NCI-H748 treated with DMSO at 0.1 percent for 48 hours (cell line): ENCODE measurements at regions not wholly inside any gene's neighbourhood (a gene's known extent, or its start where the extent isn't known, plus 50 kb on each side); places are given as distances from the start of the nearest gene placed in this dataset.

Source experiments
- DNase-seq: peaks from one replicate; lab custom pipeline; 2025; lab: John Stamatoyannopoulos, UW

DNA sequence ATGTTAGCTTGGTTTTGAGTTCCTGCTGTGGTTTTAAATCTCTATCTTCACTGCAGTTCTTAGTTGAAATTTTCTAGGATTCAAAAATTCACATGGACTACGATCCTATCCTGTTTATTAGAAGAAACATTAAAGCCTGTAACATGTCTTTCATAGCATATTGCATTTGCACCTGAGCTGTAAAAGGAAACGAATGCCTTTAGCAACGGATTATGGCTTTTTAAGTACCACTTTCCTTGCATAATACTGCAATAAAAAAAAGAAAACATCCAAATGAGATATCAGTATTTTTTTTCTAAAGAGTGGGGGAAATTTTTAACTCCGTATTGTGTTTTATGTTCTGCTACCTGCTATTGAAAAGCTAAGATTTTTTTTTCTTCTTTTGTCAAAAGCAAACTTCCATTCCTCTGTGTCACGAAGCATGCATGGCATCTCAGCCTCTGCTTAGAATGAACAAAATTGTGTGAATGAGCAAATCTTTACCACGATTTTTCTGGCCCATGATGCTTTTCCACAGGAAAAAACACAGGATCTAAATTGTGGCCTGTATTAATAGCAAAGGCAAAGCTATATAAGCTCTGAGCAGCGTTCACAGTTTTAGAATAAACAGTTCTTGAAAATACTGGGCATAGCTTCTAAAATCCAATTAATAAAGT is 110.0 kb upstream of the CDIN1 start:
- DNase-seq, result no peak

DNA sequence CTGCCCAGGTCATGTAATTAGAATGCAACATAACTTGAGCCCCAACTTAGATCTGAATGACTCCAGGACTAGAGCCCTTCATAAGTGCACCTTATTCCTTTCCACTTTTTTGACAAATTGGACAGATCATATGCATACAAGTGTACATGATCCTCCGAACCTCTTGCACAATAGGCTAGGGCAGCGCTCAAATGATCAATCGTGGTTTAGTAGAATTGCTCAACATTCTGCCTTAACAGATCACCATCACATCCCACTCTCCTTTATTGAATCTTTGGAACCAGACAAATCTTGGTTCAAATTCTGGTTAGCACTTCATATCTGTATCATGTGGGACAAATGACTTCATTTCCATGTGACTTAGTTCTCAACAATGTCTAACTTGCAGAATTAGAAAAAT is 106.8 kb upstream of the CDIN1 start:
- no peak for DNase-seq

DNA sequence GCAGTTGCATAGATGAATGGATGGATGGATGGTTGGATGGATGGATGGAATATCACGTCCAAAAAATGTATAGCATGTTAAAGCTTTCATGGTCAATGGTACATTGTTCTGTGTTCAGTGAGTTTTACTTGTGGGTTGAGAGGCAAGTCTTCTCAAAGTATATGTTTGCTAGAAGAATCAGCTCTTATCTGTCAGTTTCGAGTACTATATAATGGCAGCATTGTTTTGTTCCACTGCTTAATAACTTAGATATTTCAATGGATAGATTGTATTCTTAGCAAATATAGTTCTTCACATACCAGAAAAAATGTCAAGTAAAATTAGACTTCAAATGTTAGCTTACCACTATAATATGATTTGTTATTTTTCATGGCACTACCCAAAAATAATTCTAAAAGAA is 100.9 kb upstream of the CDIN1 start:
- no peak for DNase-seq

DNA sequence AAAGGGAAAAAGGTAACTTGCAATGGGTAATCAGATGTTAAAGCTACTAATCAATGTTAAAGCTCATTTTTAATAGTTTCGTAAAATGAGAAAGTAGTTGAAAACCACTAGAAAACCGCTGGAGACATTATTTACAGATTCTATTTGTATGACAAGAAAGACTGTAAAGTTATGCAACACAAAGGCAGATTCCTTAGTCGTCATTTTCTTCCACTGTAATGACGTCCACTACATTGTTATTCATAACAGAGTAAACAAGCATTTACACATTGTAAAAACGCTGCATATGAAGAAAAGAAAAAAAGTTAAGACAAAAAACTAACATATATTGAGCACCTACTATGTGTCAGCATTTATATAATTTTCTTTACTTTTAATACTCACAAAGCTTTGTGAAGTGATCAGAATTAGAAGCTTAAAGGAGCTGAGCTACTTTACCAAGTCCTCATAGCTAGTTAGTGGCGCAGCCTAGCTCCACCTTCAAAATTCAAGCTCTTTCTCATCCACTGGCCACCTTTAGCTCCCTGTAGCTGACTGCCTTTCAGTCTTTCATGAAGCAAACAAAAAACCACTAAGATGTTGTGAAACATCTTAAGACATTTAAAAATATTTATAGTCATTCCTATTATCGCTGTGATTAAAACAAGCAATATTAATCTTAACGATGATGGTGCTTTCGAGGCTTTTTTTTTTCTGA is 100.1 kb upstream of the CDIN1 start:
- no peak for DNase-seq

DNA sequence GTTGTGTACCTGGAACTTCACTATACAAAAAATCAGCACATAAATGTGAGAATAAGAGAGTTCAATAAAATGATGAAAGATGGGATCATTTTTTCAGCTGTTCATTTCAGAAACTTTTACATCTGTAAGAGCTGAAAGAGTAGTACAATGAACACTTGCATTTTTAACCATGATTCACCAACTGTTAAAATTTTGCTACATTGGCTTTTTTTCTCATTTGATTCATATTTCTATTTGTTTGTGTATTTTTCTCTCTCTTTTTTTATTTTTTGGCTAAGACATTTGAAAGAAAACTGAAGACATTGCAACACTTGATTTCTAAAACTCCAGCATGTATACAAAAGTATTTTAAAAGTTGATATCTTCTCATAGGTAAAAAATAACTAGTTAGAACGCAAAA is 98.3 kb upstream of the CDIN1 start:
- no peak for DNase-seq

DNA sequence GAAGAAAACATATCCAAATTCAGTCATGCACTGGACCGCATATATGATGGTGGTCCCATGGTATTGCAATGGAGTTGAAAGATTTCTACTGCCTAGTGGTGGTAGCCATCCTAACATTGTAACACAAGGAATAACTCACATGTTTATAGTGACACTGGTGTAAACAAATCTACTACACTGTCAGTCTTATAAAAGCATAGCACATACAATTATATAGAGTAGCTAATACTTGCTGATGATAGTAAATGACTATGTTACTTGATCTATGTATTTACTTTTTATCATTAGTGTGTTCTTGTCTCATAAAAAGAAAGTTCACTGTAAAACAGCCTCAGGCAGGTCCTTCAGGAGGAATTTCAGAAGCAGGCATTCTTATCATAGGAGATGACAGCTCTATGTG is 96.0 kb upstream of the CDIN1 start:
- no peak for DNase-seq

DNA sequence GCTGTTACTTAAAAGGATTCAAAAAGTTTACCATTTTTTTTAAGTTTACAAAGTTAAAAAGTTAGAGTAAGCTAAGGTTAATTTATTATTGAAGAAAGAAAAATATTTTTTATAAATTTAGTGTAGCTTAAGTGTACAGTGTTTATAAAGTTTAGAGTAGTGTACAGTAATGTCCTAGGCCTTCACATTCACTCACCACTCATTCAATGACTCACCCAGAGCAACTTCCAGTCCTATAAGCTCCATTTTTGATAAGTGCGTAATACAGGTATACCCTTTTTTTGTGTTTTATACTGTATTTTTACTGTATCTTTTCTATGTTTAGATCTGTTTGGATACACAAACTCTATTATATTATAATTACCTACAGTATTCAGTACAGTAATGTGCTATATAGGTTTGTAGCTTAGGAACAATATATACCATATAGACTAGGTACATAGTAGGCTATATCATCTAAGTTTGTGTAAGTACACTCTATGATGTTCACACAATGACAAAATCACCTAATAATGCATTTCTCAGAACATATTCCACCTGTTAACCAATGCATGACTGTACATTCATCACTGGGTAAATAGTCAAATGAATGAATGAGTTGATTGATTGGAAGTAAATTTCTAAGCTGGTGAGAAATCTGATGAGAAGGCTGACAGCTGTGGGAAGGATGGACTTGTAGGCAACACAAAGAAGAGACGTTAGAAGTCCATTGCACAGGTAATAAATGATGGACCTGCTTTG is 95.2 kb upstream of the CDIN1 start:
- no peak for DNase-seq

DNA sequence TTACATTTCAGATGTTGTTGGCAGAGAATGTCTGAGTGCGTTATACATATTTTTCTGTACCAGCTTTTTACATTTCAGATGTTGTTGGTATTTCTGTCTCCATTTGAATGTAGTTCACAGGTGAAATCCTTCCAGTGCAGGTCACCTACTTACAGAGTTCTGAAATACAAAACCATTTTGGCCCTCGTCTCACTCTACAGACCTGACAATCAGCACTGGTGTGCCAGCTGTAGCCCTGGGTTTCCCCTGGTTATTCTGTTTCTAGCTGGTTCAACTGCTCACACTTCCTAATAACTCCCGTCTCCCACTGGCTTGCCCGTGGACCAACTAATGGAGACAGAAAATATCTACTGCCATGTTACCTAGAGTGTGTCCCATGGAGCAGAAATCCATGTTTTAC is 87.5 kb upstream of the CDIN1 start:
- DNase-seq, result no peak

DNA sequence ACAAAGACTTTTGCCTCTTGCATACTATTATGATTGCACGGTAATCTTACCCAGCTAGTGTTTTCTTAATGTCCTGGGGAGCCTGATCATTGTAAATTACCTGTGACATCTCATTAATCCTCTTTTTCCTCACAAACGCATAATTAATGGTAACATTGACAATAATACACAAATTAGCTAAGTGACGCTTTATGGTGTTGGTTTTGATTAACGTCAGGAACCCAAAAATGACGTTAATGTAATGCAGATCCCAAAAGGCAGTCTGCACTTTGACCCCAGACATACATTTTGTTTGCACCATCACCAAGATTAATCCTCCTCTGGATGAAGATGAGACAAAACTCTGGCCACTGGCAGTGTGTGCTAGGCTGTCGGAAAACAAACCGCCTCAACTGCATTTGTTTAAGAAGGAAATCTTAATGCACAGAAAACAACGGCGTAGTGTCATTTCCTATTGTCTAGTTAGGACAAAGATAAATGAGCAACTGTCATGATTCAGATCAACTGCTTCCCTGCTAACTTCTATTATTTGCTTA is 83.9 kb upstream of the CDIN1 start:
- DNase-seq, result no peak

DNA sequence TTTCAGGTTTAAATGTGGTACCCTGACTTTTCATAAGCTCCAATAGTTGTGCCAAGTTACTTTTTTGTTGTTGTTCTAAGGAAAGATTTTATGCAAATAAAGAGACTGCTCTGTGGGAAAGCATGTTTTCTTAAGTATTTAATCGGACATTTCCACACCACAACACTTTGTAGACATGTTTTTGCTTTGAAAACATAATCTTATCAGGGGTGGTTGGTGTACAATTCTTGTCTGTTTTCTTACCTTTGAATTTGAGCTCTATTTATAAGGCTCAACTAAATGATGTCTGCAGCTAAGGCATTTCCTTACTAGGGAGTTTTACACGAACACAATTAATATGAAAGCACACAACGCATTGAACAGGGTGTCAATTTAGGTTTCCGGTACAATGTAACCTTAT is 81.5 kb upstream of the CDIN1 start:
- no peak for DNase-seq

DNA sequence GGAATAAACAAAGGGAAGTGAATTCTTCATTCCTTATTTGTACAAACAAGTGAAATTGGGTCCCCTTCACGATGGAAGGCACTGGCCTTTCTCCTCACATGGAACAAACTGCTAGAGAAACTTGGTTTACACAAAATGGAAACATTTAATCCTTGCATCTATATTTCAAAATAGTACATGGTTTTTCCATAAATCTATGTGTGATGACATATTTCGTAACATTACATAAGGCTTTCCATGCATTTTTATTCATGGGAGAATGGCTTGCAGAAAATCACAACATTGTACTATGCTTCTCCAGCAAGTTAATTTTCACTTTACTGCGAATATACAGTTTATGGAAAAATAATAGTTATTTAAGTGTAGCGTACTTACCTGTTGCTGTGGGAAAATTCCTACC is 81.0 kb upstream of the CDIN1 start:
- DNase-seq, result no peak

DNA sequence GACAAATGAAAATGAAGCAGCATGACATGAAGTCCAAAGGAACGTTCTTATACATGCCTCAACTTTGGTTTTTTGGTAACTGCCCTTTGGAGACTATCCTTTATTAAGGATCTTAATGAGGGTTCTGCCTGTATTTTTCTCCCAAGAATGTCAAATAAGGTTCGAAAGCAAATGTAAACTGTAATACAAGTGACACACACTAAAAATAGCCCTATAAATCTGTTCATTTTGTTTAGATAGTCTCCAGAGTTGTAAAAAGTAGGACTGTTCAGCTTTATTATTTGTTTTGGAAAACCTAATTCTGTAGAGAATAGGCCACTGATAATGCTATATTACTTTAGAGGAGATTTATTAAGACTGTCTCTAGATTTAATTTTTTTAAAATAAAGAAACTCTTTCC is 80.5 kb upstream of the CDIN1 start:
- no peak for DNase-seq

DNA sequence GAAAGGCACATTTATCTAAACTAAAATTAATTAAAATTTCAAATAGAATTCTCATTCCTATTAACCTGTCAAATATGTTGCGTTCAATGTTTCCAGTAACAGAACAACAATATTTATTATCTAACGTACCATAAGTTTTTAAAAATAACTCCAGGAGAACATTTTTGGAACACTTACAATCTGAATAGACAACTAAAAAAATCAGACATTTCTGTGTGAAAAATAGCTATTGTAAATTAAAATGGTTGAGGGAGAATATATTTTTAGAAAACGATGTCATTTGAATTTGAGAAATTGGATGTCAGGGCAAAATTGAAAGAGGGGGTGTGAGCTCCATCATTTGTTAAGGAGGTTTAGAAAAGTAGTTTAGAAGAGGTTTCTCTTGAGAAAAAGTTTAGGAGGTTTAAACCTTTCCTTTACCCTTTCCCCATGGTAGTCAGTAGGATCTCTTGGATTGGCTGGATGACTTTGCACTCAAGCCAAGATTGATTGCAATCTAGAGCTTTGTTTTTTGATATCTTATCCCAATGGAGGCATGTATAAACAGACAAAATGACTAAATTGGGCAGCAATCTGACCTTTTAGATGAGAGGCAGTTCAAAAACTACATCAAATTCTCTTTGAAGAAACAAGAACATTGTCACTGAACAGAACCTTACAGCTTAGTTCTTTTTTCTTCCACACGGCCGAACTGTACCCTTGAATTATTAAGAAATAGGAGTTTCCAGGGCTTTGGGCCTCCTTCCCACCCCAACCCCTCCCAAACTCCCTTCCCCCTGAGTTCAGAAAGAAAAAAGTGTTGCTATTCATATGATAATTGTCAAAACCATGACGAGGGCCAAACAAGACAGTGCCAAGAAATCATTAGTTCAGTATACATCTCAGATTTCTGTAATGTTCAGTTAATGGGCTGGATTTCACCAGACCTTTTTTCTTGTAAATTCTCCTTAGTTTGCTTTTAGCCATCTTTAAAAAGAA is 79.7 kb upstream of the CDIN1 start:
- no peak for DNase-seq

DNA sequence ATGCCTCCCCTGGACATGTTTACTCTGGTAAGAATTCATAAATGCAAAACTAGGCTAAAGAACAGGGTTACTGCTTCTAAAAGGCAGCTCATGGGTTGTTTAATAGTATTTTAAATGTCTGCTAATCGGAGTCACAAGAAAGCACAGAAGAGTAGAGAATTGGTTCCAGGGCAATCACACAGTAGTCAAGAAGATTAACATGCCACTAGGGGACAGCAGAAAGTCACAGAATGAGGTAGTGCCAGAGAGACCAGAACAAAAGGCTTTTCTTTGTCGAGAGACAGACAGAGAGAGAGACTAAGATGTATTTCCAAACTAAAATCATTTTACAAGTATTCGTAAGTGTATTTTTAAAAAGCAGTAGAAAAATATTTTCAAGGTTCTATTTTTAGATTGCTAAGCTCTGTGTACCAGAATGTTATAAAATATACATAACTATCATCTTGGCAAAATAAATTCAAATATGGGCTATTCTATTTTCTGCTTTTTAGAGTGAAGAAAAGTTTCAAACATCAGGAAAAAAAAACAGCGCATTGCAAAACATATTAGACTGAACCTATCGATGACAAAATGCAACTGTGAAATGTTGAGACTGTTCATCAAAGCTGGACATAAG is 78.3 kb upstream of the CDIN1 start:
- DNase-seq, result peak; percentile 46

DNA sequence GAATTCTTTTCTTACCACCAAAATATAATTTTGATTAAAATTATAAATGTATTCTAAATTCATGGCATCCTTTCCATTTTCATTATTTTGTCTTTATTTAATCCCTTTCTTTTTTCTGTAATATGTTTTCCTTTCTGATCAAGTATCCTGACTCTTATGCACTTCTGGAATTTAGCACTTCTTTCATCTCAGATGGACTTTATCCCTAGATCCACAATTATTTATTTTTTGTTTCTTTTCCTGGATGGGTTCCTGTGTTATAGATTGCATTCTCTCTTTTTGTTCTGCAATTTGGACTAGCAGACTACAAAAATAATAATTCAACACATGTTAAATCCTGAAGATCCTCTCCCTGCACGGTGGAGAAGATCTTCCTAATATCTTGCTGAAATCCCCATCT is 76.9 kb upstream of the CDIN1 start:
- DNase-seq, result no peak

DNA sequence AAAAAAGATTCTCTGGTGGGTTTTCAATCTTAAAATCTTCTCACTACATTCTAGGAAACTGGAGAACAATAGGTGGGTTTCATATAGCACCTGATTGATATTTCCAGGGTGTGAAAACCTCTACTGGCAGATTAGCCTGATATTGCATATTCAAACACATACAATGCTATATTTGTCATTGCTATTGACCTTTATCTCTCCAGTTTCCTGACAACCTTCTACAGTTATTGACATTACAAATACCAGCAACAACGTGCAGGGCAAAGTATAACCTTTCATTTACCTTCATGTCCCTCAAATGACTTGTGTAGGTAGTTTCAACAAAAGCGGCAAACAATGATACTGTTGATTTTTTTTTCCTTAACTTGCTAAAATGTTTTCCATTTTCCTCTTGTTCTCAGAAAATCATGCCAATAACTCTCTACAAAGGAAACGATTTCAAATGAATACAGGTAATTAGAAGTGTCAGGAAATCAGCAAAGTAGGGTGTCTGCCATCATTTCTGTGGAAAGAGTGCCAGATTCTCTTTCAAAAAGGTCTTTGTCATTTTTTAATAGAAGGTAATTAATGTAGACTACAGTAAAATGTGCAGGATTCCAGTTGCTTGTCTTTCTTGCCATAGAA is 72.6 kb upstream of the CDIN1 start:
- DNase-seq, result no peak

DNA sequence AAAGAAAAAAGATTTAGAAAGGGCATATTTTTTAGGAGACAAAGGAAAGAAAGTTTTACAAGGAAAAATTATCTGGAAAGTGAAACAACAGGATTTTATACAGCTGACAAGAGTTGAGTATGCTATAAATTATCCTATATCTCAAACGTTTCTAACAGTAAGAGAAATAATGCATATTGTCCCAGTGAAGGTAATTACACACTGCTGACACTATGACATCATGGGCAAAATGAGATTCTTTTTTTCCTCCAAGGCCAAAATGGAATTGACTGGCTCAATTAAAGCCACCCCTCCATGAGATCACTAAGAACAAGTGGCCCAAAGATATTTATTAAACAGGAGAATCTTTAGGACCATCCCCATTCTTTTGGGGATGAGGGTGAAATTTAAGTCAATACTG is 72.0 kb upstream of the CDIN1 start:
- DNase-seq, result no peak

DNA sequence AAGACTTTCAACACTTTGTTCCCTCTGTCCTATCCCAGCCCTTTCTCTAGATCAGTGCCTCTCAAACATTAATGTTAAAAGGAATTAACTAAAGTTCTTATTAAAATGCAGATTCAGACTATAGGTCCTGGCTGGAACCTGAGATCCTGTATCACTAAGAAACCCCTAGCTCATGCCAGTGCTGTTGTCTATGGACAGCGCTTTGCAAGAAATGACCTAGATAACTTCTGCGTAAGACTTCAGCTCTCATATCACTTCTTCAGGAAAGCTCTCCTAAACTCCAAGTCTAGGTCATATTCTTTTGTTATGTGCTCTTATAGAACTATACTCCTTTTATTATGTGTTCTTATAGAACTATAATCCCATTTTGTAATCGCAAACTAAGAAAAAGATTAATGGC is 67.8 kb upstream of the CDIN1 start:
- DNase-seq, result no peak

DNA sequence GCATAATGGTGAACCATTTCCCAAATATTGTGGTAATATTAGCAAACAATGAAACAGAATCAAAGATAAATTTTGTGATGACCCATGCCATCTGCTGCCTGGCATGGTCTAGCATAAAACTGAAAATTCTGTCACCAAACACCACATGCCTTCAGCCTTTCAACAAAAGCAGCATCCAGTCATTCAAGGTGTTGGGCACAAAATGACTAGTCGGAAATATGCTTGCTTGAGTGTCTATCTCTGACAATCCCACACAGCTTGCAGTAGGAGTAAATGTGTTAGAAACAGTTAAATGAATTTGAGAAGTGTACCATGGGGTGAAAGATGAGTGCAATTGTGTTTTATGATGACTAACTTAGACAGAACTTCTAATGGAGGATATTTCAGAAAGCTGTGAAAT is 61.7 kb upstream of the CDIN1 start:
- no peak for DNase-seq

DNA sequence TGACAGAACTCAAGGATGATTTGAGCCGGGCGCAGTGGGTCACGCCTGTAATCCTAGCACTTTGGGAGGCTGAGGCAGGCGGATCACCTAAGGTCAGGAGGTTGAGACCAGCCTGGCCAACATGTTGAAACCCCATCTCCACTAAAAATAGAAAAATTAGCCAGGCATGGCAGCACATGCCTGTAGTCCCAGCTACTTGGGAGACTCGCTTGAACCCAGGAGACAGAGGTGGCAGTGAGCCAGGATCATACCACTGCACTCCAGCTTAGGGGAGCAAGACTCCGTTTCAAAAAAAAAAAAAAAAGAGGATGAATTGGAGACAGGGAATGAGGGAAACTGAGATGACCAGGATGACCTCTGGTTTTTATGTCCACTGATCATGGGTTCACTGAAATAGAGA is 60.4 kb upstream of the CDIN1 start:
- no peak for DNase-seq

DNA sequence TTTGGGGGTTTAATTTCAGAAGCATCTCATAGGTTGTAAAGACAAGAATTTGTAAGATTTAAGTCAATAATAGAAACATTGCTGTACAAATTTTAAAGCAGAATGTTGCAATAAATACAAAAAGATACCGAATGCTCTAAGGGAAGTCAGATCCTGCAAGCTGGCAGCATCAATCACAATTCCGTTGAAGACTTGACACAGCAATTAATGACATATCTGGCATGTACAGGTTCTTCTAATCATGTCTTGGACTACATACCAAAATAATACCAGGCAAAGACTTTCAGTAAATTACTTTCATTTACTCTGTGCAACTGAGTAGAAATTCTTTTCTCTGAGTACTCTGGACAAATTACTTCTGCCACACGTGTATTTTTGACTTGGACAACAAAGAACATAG is 54.0 kb upstream of the CDIN1 start:
- no peak for DNase-seq
